HG03342 (cell line): ENCODE measurements at regions not wholly inside any gene's neighbourhood (a gene's known extent, or its start where the extent isn't known, plus 50 kb on each side); places are given as distances from the start of the nearest gene placed in this dataset.

Source experiments
- ATAC-seq: cut with Tn5 transposase; IDR thresholded peaks from one replicate; pipeline ENCODE4 v1.9.1; 2021; ENCODE audit warnings: mild to moderate bottlenecking, moderate library complexity; ENCODE audit not compliant: unreplicated experiment

GRCh38 chr12:103093499-103094106, 136.1 kb downstream of the ASCL1 start:
- no peak for ATAC-seq

GRCh38 chr12:103097496-103097895, 140.0 kb downstream of the ASCL1 start:
- no peak for ATAC-seq

- ATAC-seq = no peak
Measured at GRCh38 chr12:103100257-103100831, 142.9 kb downstream of the ASCL1 start.

GRCh38 chr12:103102225-103102744, 144.8 kb downstream of the ASCL1 start:
- peak; percentile 64 for ATAC-seq

GRCh38 chr12:103105971-103106597, 148.6 kb downstream of the ASCL1 start:
- ATAC-seq = peak; percentile 53

GRCh38 chr12:103109861-103110260, 152.4 kb downstream of the ASCL1 start:
- ATAC-seq = no peak

- peak; percentile 99 for ATAC-seq
Measured at GRCh38 chr12:103114296-103115055, 157.0 kb downstream of the ASCL1 start.

- no peak for ATAC-seq
Measured at GRCh38 chr12:103128862-103129501, 171.5 kb downstream of the ASCL1 start.

GRCh38 chr12:103130564-103130963, 173.1 kb downstream of the ASCL1 start:
- ATAC-seq = no peak

GRCh38 chr12:103138538-103138937, 181.1 kb downstream of the ASCL1 start:
- ATAC-seq = no peak

- ATAC-seq = no peak
Measured at GRCh38 chr12:103139876-103140275, 182.4 kb downstream of the ASCL1 start.

GRCh38 chr12:103140286-103140685, 182.8 kb downstream of the ASCL1 start:
- ATAC-seq = no peak

- no peak for ATAC-seq
Measured at GRCh38 chr12:103144278-103144677, 186.8 kb downstream of the ASCL1 start.

GRCh38 chr12:103160622-103161021, 203.1 kb downstream of the ASCL1 start:
- ATAC-seq = no peak

GRCh38 chr12:103161582-103162362, 204.3 kb downstream of the ASCL1 start:
- ATAC-seq = no peak

GRCh38 chr12:103166949-103167348, 209.5 kb downstream of the ASCL1 start:
- no peak for ATAC-seq

GRCh38 chr12:103172447-103173112, 215.1 kb downstream of the ASCL1 start:
- ATAC-seq = no peak

- no peak for ATAC-seq
Measured at GRCh38 chr12:103175625-103176024, 218.2 kb downstream of the ASCL1 start.

- ATAC-seq = no peak
Measured at GRCh38 chr12:103177639-103178255, 220.3 kb downstream of the ASCL1 start.
